NCI-H187 treated with DMSO at 0.1 percent for 48 hours (cell line): ENCODE measurements at regions not wholly inside any gene's neighbourhood (a gene's known extent, or its start where the extent isn't known, plus 50 kb on each side); places are given as distances from the start of the nearest gene placed in this dataset.

Experiments
- DNase-seq: peaks from one replicate; lab custom pipeline; 2025; lab: John Stamatoyannopoulos, UW

- no peak for DNase-seq
Measured at GRCh38 chr12:124517260-124518050, 50.0 kb downstream of the NCOR2 start.

DNA sequence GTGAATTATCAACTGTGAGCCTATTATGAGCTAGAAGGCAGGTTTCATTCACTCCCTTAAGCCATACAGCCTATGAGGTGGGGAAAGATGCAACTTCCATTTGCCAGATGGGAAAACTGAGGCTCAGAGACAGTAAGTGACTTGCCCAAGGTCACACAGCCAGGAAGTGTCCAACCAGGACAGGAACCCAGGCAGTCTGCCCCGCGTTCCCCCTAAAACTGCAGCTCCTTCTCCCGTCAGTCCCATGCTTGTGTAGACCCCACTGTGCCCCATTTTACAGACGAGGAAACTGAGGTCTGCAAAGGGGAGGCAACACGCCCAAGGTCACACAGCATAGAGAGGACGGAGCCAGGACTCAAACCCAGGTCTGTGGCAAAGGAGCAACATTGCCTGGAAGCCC, 50.6 kb downstream of the NCOR2 start:
- DNase-seq, result no peak

DNA sequence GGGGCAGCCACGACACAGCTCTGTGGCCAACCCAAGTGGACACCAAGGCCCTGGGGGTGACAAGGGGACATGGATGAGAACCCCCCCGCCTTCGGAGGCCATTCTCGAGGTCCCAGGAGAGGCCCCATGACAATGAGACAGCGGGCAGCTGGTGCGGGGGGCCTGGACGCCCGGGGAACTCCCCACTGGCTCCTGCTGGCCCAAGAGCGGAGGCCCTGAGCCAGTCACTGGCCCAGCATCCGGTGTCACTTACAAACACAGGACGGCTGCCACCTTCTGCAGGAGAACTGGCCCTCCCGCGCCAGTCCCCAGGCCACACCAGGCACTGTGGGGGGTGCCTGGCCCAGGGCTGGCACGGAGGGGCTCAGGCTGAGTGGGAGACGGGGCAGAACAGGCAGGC, 51.4 kb downstream of the NCOR2 start:
- DNase-seq, result no peak

DNA sequence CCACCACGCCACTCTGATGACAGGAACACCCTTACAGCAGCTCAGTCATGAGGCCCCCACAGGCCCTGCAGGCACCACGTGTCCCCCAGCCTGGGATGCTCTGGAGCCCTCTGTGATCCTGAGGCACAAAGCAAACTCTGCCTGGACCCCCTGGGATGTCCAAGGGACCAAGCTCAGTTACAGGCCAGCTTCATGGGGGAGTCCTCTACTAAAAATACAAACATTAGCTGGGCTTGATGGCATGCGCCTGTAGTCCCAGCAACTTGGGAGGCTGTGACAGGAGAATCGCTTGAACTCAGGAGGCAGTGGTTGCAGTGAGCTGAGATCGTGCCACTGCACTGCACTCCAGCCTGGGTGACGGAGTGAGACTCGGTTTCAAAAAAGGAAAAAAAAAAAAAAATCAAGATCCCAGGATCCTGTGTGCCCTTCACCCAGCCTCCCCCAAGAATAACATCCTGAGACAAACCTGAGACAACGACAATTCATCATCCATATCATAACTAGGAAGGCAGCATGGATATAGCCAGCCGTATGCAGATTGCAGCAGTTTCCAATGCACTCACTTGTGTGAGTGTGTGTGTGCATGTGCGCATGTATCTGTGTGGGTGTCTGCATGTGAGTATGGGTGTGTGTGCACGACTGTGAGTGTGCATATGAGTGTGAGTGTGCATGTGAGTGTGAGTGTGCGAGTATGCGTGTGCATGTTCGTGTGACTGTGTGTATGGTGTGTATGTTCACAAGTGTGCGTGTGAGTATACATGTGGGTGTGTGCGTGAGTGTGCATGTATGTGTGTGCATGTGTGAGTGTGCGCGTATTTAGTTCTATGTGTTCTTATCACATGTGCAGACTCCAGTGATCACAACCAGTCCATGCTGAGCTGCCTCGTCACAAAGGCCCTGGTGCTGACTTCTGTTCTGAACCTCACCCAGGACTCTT, 52.1 kb downstream of the NCOR2 start:
- no peak for DNase-seq

GRCh38 chr12:124514145-124514995, 53.0 kb downstream of the NCOR2 start:
- DNase-seq, result no peak

DNA sequence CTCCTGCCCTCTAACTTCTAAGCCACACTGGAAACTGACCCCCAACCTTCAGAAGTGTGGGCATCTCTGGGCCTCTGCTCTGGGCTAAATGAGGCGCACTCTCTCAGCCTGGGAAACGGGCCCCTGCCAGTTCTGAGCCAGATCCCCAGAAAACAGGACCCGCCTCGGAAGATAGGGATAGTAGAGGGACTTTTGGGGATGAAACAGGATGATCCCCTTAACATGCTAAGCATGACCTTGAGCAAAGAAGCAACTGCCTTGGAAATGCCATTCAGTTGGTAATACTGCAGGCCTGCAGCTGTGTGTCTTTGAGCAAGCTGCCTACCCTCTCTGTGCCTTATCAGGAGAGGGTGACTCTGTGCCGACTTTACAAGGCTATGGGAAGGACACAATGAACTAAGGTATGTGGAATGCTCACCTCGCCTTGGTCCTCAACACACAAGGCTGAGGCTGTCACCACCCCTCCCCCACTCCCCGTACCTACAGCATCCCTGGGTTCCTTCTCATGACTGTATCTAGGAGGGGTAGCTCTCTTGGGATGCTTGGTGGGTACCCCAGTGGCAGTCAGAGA, 54.0 kb downstream of the NCOR2 start:
- no peak for DNase-seq

DNA sequence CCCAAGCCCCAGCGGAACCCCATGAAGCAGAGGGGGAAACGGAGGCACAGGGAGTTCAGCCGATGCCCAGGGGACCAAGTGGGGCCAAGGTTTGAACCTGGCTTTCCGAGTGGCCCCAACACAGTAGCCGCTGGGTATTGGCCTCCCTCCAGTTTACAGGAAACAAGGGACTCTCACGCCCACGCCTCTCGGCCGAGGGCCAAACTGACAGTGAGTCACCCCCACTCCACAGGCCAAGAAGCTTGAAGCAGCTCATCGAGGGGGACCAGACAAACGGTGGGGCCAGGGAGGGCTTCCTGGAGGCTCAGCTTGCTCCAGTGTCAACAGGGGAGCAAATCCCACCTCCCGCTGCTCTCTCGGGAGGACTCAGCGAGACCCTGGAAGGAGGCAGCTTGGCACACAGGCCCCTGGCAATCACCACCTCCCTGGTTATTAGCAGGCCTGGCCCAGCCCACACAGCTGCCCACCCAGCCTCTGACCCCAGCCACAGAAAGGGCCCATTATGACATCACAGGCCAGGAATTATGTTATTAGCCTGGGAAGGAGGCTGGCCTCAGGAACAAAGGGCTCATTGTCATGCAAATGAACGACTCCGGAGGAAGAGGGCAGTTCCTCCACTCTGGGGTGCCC, 54.6 kb downstream of the NCOR2 start:
- no peak for DNase-seq

DNA sequence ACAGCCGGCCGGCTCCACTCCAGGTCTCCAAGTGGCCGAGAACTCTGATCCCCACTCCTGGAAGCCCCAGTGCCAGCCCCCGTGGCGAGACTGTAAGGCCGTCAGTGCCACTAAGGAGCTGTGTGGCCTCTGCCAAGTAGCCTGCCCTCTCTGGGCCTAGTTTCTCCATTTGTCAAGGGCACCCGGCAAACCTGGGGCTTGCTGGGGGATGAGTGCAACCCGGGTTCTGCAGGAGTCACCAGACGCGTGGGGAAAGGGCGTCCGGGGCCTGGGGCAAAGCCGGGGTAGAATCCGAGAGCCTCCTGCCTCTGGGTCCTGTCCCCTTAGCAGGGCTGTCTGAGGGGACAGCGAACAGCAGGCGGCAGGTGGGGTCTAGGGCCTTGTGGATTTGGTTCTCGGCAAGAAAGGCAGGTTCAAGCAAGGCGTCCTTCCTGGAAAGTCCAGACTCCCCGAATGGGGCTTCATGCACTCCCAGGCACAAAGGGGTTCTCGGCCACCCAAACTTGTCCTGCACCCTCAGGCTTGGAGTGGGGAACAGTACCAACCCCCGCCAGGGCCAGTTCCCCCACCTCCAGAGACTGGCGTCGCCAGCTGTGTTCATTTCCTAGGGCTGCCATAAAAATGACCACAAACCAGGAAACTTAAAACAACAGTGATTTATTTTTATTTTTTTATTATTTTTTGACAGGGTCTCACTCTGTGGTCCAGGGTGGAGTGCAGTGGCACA, 56.0 kb downstream of the NCOR2 start:
- no peak for DNase-seq

DNA sequence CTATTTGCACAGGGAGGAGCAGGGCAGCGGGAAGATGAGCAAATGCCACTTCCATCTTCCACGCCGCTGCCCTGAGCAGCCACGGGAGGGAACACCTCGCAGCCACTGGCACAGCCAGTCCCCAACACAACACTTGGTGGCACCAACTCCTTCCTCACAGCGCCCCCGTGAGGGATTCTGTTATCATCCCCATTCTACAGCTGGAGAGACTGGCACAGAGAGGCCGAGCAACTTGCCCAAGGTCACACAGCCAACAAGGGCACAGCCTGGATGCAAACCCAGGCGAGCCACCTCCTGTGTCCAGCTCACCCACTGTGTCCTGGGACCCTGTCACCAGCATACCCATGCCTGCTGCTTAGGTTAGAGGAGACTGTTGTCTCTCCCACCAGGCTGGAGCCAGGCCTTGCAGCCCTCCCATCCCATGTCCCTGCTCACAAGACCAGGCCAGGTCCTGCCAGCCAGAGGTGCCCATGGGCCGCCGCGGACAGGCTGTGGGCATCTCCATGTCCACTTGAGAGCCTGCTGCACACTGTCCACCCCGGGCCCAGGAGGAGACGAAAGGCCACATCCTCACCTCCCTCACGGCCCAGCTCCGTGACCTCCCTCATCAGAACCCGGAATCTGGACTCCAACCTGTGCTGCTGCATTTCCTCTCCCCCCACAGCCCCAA, 57.0 kb downstream of the NCOR2 start:
- no peak for DNase-seq

DNA sequence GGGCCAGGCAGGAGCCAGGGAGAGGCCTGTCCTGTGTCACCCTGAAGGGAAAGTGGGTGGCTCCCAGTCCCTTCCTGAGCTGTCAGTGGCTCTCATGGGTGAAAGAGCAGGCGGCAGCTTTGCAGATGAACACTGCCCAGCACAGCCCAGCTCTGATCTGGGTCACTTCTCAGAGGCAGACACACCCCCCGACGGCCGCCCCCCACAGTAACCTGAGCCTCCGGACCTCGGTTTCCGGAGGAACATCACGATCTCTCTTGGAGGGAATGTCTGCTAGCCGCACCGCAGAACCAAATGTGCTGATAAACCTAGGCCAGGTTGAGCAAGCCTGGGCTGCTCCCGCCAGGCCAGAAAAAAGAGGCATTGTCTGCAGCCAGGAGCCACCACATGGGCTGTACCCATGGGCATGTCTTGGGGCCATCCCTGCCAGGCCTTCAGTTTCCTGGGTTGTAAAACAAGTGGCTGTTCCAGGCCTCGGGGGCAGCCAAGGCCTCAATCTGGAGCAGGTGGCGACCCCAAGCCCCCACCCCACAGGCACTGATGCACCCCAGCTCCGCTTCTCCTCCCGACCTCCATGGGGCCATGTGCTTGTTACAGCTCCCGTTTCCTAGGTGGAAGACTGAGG, 57.6 kb downstream of the NCOR2 start:
- no peak for DNase-seq

GRCh38 chr12:124509300-124509675, 58.1 kb downstream of the NCOR2 start:
- DNase-seq, result no peak

- no peak for DNase-seq
Measured at GRCh38 chr12:124508381-124509079, 58.9 kb downstream of the NCOR2 start.

DNA sequence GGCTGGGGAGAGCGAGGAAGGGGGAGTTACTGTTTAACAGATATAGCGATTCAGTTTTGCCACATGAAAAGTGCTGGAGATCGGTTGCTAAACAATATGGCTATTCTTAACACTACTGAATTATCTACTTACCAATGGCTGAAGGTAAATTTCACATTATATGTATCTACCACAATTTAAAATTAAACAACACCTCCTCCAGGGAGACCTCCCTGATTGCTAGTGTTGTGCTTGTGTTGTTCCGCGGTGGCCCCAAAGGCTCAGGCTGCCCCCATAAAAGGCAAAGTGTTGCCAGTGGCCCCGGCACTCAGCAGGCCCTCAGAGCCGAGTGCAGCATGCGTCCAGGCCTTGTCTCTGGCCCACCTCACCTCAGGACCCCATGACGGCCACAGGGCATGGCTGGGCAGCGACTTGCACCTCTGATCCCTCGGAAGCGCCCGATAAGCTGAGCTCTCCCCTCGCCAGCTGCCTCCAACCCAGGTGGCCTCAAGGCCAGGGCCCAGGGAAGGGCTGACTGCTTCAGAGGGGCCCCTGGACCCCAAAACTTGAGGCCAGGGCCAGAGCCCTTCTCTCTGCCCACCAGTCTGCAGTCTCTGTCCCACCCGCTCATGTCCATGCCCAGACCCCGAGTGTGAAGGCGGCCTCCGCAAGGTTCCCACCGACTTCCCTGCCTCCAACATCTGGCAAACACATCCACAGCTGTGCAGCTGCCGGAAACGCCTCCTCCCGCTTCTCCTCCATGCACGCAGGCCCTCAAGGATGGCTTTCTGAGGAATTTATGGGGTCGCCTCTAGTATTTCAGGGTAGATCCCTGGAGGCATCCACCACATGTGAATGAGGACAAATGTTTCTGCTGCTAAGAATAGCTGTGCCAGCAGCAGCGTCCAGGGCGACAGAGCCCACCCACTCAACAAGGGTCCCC, 60.0 kb downstream of the NCOR2 start:
- no peak for DNase-seq

DNA sequence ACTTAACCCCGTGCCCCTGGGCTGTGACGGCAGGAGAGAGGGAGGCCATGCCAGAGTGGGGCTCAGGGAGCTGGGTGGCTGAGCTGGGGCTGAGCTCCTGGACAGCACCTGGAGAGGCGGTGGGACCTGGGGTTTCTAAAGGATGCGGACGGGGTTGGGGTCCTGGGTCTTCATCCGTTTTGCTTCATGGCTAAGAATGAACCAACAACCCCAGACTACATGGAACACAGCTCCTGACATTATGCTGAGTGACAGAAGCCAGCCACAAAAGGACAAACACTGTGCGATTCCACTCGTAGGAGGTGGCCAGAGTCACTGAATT, 60.6 kb downstream of the NCOR2 start:
- no peak for DNase-seq

DNA sequence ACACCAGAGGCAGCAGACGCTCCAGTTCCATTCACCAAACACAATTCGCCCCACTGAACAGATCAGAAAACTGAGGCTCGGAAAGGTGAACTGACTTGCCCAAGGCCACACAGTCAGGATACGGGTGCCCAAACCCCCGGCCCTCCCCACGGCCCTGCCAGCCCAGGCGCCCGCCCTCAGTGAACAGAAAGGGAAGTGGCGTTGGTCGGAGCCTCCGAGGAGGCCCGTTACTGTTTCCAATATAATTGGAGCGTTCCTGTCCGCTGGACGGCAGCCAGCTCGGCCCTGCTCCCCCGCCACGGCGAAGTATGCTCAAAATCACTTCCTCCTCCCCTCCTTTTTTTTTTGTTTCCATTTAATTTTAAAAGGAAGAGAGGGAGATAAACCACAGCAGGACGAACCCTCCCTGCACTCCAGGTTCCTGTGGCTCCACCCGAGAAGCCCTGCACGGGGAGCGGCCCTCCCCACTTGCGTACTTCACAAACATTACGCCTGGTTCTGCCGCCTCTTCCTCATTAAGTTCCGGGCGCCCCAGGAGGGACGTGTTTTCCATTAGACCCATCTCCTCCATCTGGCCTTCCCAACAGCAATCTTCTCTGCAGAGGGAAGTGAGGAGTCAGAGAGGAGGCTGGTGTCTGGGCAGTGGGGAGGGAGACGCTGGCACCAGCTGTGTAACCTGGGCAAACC, 61.1 kb downstream of the NCOR2 start:
- peak; percentile 84 for DNase-seq

- no peak for DNase-seq
Measured at GRCh38 chr12:124505001-124505818, 62.2 kb downstream of the NCOR2 start.
